Stimulated activated CD4-positive, alpha-beta T cell treated with anti-CD3 and anti-CD28 coated beads, Interleukin-2, amount 100 ng/mL, for 4 hours (primary cell): ENCODE measurements at regions not wholly inside any gene's neighbourhood (a gene's known extent, or its start where the extent isn't known, plus 50 kb on each side); places are given as distances from the start of the nearest gene placed in this dataset.

Experiments used
- DNase-seq: peaks from one replicate; pipeline ENCODE4 v3.0.0-alpha.2; 2020; ENCODE audit warnings: low read depth

DNA sequence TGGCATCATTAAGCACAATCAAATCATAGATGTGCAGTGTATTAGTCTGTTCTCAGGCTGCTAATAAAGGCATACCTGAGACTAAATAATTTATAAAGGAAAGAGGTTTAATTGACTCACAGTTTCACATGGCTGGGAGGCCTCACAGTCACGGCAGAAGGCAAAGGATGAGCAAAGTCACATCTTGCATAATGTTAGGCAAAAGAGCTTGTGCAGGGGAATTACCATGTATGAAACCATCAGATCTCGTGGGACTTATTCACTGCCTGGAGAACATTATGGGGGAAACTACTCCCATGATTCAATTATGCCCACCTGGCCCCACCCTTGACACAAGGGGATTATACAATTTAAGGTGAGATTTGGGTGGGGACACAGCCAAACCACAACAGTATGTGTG lies 245.2 kb upstream of the DACH1 start:
- no peak for DNase-seq

DNA sequence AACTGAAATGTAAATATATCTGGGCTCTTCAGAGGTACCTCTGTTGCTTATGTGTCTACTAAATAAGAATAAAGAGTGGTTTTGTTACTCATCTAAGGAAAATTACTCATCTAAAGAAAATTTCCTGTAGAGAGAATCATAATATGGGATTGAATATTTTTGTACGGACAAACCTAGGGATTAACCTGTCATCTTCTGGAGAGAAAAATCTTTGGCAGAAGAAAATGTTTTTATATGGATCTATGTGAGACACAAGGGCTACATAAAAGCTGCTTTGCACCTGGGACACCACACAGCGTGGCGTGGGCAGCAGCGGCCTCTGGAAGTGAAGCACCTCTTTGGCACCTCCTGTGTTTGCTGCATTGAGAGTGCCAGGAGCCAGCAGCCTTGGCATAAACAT lies 242.9 kb upstream of the DACH1 start:
- no peak for DNase-seq

GRCh38 chr13:72104656-72105180 lies 237.7 kb upstream of the DACH1 start:
- no peak for DNase-seq

- no peak for DNase-seq
These were observed 234.9 kb upstream of the DACH1 start for GRCh38 chr13:72101768-72102400.

DNA sequence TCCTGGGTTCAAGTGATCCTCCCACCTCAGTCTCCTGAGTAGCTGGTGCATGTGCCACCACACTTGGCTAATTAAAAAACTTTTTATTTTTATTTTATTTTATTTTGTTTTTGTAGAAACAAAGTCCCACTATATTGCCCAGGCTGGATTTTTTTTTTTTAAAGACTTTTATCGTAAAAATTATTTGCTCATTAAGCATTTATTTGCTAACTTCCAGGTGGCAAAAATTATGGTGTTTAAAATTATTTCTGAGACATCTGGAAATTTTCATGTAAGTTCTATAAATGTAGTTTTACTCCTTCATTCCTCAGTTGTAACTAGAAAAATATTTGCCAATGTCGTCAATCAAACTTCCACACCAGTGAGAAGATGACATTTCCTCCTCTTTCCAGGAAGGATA lies 233.3 kb upstream of the DACH1 start:
- no peak for DNase-seq

DNA sequence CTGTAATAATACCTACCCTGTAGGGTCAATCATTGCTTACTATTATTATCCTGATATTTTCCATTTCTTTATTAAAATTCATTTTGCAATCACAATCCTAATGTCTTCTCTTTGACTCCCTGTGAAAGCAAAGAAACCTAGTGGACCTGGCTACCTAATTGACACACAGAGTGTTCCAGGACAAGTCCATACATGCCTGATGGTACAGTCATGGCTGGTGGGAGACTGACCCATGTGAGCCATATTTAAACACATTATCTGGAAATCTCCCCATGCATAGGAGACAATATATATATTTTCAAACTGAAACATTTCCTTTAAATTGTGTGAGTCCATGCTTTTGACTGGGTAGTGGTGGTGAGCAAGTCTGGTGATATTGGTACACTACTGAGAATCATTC lies 230.6 kb upstream of the DACH1 start:
- DNase-seq = no peak

DNA sequence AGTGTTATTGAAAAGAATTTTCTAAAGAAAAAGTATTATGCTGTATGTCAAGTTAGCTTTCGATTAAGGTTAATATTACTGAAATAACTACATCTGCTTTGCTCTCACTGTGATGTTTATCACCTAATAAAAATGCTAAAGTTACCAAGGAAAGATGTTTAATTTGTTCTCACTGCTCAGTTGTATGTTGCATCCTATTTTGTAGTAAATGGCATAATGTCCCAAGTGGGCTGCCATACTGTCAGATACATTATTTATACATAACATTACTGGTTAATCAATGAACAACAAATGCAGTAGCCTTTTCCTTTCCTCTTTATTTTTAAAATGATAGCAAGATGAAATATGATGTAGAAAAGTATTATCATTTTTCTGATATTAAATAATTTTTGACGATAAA lies 226.3 kb upstream of the DACH1 start:
- no peak for DNase-seq

DNA sequence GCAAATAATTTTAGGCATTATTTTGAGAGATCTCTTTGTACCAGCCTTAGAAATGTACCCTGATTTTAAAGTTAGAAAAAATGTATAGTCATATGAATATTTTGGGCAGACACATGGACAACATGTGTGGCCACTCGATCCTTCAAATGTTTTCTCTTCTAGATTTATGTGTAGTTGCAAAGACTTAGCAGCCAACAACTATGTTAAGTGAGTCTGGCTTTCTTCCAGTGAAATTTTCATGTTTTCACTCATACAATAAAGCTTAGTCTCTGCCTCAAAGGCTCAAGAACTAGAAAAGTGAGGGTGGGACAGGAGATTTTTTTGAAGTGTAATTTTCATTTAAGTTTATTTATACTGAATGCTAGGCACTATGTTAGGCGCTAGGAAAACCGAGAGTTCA lies 207.7 kb upstream of the DACH1 start:
- no peak for DNase-seq

DNA sequence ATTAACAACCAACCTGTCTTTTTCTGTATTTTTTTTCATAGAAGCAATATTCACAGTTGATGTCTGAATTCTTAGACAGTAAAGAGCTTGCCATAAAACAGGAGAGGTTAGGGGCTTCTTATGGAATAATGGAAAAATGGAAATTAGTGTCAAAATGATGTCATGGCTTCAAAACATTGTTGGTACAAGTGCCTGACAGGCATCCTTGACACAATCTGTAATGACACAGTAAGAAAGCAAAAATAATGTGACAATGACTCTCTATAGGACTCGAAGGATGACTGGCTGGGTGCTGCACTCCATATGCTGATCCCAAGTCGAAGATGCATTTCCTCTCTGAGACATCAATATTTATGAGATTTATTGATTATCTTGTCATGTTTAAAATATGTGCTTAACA lies 205.3 kb upstream of the DACH1 start:
- no peak for DNase-seq

- DNase-seq = no peak
These were observed 204.7 kb upstream of the DACH1 start for GRCh38 chr13:72071713-72072112.

- no peak for DNase-seq
These were observed 195.6 kb upstream of the DACH1 start for GRCh38 chr13:72062566-72062965.

DNA sequence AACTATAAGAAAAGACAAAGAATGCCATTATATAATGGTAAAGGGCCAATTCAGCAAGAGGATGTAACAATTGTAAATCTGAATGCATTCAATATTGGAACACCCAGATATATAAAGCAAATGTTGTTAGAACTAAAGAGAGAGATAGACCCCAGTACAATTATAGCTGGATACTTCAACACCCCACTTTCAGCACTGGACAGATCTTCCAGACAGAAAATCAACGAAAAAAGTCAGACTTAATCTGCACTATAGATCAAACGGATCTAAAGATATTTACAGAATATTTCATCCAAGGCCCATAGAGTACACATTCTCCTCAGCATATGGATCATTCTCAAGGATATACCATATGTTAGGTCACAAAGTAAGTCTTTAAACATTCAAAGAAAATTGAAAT lies 194.6 kb upstream of the DACH1 start:
- DNase-seq = no peak

DNA sequence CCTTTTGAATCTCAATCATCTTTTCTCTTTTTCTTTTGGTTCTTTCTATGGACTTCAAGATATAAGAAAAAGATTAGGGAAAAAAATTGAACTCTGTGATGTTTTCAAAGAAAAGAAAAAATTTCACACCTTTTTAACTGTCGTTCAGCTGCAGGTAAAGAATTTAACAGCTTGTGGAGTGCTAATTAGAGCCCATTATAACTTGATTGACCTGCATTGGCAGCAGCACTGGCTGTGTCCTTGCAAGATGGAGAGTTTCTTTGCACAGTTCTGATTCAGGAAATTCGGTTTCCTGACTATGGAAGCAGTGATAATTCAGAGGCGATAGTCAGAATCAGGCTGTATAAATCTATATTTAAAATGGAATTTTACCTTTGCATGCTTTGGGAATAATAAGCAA lies 183.2 kb upstream of the DACH1 start:
- no peak for DNase-seq

- DNase-seq = no peak
These were observed 176.4 kb upstream of the DACH1 start for GRCh38 chr13:72043366-72043765.

DNA sequence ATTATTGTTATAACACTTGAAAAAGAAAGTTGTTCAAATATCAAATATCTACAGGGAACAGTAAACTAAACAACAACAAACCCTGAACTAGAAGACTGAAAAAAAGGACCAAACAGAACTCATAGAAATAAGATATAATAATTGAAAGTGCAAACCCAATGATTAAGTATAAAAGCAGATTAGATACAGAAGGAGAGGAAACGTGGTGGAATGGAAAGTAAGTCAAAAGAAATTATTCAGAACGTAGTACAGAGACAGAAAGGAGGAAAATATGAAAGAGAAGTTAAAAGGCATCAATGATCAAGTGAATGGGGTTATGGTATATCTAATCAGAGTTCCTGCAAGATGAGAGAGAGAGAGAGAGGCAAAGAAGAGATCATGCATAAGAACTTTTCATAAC lies 174.2 kb upstream of the DACH1 start:
- DNase-seq = no peak

DNA sequence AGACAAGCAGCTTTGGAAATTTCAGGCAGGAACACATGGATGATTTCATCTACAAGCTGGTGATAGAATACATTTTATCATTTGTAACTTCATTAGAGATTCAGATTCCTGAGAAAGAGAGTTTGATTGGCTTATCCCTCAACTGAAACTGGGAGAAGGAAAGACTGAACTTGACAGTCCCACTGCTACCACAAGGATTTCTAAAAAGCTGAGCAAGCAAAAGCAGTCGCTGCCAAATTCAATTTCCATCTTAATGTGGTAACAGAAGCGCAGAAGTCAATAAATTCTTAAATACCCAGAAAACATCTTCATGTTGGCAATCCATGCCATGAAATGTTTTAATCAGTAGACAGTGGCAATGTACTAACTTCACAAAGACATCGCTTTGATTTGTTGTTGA lies 172.1 kb upstream of the DACH1 start:
- no peak for DNase-seq

- DNase-seq = no peak
These were observed 163.0 kb upstream of the DACH1 start for GRCh38 chr13:72029981-72030380.

- no peak for DNase-seq
These were observed 158.8 kb upstream of the DACH1 start for GRCh38 chr13:72025836-72026235.

GRCh38 chr13:72023895-72024294 lies 156.9 kb upstream of the DACH1 start:
- no peak for DNase-seq

- no peak for DNase-seq
These were observed 138.5 kb upstream of the DACH1 start for GRCh38 chr13:72005455-72005854.

GRCh38 chr13:72004784-72005374 lies 137.9 kb upstream of the DACH1 start:
- no peak for DNase-seq

GRCh38 chr13:72004246-72004645 lies 137.2 kb upstream of the DACH1 start:
- no peak for DNase-seq

GRCh38 chr13:71998223-71998622 lies 131.2 kb upstream of the DACH1 start:
- no peak for DNase-seq

- no peak for DNase-seq
These were observed 112.6 kb upstream of the DACH1 start for GRCh38 chr13:71979616-71980015.
